GM21390 (cell line): ENCODE measurements at regions not wholly inside any gene's neighbourhood (a gene's known extent, or its start where the extent isn't known, plus 50 kb on each side); places are given as distances from the start of the nearest gene placed in this dataset.

ENCODE experiments used
- ATAC-seq: cut with Tn5 transposase; IDR thresholded peaks from one replicate; pipeline ENCODE4 v1.9.1; 2021; ENCODE audit not compliant: unreplicated experiment

DNA sequence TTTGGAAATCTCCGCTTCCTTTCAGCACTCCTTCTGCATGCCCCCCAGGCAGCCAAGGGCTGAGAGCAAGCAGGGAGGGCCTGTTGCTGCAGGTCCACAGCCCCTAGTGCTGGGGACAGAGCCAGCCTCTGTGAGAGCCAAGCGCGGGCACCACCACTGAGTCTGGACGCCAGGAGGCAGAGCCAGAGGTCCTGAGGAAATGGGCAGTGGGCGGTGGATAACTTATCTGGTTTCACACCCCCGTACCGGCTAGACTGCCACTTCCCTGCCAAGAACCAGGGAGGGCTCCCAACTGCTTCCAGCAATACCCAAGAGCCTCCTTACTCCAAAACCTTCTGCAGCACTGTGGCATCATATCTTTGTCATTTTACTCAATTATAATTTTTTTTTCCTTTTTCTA lies 141.6 kb upstream of the IGF1R start:
- no peak for ATAC-seq

- no peak for ATAC-seq
Observed at GRCh38 chr15:98513428-98513986, 134.8 kb upstream of the IGF1R start.

GRCh38 chr15:98514034-98514622 lies 134.2 kb upstream of the IGF1R start:
- no peak for ATAC-seq

DNA sequence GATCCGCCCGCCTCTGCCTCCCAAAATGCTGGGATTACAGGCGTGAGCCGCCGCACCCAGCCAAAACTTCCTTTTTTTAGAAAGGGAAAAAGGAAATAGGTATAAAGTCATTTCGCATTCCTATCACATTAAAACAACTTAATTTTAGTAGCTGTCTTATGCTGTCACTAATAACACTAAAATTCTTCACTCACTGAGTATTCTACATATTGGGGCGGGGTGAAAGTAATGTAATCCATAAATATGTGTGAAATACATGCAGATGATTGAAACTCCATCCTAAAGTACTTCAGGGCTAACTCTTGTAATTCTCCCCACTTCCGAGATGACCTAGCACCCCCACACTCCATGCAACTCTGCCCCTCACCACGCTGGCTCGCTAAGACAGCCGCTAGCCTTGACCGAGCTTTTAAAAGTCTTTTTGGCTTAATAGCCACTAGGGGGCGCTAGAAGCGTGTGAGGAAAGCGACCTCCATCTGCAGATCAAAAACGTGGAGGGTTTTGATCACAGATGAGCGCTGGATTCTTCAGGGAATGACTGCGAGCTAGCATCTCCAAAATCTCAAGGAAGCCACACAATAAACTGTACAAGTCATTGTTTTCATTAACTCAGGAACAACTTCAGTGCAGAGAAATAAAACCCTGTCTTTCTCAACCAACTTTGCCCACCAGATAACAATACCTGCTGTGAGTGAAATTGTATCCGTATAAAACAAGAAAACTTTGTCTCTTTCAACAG lies 129.3 kb upstream of the IGF1R start:
- peak; percentile 83 for ATAC-seq

DNA sequence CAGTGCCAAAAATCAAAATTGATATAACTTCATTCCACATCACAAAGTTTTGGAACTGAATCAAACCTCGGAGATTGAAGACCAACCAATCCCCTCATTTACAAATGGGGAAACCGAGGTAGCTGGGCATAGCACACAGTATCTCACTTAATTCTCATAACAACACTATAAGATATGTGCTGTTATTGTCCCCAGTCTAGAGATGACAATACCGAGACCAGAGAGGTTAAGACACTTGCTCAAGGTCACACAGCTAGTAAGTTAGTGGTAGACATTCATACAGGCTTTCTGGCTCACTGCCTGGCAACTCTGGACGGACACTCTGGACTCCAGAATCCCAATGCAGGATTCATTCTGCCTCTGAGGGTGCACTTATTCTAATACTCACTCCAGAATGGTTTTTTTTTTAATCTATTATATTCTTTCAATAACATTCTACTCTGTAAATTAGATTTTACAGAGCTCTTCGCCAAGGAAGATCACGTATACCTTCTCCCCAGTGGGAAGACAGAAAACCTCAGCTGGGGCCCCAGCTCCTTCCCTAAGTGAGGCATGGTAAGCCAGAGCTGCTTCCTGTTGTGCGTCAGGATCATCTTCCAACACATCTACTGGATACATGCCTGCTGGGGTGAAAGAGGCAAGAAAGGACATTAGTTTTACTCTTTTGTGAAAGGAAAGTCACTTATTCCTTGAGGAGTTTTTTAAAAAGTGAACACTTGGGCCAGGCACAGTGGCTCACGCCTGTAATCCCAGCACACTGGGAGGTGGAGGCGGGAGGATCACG lies 128.4 kb upstream of the IGF1R start:
- ATAC-seq = no peak

DNA sequence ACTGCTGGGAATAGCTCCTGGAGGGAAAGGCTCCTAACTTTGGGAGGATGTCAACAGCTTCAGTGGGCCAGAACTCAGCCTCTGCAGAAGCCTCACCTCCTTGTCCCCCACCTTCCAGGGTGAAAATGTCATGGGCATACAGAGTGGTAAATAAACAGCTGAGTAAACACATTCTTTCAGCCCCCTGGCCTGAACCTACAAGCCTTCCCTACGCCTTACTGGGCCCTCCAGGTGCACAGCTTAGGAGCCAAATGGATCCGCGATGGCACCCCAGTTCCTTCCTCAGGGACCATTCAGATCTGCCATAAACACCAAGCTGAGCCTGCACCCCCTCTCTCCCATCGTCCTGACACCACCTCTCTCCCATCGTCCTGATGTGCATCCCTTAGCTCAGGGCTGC lies 126.2 kb upstream of the IGF1R start:
- ATAC-seq = no peak

- no peak for ATAC-seq
Observed at GRCh38 chr15:98523912-98524662, 124.3 kb upstream of the IGF1R start.

DNA sequence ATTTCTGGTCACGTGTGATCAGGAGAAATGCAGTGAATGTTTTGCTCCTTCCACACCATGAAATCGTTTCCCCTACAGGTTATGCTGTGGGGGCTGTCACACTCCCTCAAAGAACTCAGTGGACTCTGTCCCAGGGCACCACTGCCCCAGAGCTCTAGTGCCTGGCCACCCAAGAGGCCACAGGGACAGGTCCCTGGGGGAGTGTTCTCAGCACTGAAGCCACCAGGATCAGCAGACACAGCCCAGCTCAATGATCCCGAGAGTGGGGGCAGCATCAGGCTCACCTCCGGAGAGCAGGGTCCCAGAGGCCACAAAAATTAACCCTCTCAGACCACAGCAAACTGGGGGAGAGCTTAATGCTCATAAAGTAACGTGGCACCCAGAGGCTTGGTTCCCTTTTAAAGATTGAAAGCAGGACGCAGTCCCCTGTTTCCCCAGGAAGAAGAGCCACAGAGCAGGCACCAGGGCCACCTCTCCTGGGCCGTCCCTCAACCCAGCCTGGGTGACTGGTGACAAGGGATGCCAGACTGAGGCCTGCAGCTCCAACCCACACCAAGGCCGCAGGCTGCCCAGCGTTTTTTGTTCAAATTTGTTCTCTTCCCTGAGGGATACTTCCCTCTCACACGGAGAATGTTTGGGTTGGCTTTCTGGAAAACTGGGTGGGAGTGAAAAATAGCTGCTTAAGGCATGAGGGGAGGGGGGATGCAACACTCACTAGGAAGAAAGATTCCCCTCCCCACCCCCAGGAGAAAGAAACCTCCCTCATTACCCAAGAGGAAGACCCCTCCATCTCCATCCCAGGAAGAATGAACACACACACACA lies 123.3 kb upstream of the IGF1R start:
- ATAC-seq = no peak

DNA sequence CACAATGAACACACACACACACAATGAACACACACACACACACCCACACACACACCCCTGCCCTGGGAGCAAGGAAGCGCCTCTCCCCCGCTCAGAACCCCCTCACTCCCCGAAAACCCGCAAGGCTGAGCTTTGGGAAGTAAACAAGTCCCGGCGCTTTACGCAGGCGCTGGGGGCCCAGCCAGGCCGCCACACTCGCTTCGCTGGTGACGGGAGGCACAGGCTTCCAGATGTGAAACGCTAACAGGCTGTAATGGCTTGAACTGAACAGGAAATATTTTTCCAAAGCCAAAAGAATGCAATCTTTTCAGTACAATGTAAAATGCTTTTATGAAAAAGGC lies 122.7 kb upstream of the IGF1R start:
- ATAC-seq = no peak

DNA sequence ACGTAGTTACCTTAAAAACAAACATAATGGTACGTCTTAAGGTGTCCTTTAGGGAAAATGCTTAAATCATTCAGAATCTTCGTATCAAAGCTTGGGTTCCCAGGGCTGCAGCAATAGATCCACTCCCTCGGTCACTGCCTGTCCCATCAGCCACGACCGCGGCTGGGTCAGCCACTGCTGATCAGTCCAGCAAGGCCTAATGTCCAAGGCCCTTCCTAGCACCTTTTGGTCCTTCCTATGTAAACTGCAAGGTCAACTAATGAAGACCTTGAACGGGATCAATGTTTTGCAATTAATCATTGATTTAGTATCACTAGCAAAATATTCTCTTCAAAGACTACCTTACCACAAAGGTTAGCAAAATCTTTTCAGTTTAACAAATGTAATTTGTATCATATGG lies 122.2 kb upstream of the IGF1R start:
- ATAC-seq = no peak

GRCh38 chr15:98528046-98528725 lies 120.2 kb upstream of the IGF1R start:
- ATAC-seq = no peak

GRCh38 chr15:98529205-98530145 lies 118.9 kb upstream of the IGF1R start:
- ATAC-seq = no peak

GRCh38 chr15:98530570-98530969 lies 117.8 kb upstream of the IGF1R start:
- ATAC-seq = no peak

GRCh38 chr15:98532063-98532462 lies 116.3 kb upstream of the IGF1R start:
- no peak for ATAC-seq

DNA sequence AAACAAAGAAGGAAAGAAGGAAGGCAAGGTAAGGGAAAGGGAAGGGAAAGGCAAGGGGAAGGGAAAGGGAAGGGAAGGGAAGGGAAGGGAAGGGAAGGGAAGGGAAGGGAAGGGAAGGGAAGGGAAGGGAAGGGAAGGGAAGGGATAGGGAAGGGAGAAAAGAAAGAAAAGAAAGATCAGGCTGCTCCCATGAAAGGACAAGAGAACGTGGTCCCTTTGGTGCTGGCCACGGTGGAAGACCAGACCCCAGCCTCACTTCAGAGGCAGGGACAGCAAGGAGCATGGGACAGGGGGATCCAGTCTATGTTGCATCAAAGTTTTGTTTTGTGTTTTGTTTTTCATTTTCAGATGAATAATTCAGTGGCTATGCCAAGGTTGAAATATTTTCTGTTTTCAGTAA lies 111.4 kb upstream of the IGF1R start:
- no peak for ATAC-seq

DNA sequence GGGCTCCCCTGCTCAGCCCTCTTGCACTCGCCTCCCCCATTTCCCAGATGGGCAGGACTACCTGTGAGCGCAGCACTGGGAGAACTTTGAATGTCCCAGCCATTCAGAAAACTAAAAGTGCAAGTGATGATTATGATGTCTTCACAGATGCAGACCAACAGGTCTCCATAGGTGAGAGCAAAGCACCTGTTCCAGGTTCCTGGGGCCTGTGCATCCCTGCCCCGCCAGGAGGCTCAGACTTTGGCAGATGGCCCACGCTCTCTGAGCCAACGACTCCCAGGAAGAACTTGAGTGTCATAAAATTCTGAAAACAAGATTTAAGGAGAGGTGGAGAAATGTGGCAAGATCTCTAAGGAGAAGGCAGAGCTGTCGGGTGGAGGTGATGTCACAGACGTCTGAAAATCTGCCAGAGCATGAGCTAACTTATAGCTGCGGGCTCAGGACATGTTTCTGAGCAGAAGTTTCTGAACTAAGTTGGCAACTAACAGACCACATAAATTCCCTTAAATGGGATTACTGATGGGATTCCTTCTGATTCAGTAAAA lies 110.8 kb upstream of the IGF1R start:
- no peak for ATAC-seq

GRCh38 chr15:98541519-98541918 lies 106.8 kb upstream of the IGF1R start:
- ATAC-seq = no peak

DNA sequence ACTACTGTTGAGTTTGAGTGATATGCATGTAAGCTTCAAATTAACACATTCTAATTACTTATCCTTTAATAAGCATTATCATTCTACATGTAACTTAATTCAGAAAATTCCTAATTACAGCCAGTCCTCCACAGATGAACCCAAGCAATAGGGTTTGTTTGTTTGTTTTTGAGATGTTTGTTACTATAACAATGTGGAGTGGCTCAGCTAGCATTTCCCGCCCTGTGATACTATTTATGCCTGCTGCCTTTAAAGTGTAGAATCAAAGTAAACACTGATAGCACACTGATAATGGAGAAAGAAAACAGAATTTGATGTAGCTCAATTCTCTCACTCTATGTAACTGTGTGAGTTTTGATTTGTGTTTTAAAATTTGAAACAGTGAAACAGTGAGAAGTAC lies 105.1 kb upstream of the IGF1R start:
- no peak for ATAC-seq
